ENCODE measurements at regions not wholly inside any gene's neighbourhood (a gene's known extent, or its start where the extent isn't known, plus 50 kb on each side); places are given as distances from the start of the nearest gene placed in this dataset.

DNA sequence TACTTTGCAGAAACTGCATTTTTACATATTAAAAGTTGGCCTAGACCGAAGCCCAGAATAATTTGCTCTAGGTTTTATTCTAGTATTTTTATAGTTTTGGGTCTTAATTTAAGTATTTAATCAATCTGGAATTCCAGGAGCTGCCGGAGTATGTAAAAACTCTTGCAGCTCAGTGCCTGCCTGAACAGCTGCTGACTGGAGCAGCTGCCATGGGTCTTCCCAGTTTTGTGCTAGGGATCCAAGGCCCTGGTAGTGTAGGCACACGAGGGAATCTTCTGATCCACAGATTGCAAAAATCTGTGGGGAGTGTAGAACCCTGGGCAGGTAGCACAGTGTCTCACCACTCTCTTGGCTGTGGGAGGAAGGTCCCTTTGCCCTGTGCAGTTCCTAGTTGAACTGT lies 87.0 kb upstream of the HS3ST3A1 start:
- intact Hi-C loops (cut with DNase I; ENCODE audit: low total_unique reads): no loop called here
- no peak for DNase-seq
- TF ChIP-seq, protein P1, sequence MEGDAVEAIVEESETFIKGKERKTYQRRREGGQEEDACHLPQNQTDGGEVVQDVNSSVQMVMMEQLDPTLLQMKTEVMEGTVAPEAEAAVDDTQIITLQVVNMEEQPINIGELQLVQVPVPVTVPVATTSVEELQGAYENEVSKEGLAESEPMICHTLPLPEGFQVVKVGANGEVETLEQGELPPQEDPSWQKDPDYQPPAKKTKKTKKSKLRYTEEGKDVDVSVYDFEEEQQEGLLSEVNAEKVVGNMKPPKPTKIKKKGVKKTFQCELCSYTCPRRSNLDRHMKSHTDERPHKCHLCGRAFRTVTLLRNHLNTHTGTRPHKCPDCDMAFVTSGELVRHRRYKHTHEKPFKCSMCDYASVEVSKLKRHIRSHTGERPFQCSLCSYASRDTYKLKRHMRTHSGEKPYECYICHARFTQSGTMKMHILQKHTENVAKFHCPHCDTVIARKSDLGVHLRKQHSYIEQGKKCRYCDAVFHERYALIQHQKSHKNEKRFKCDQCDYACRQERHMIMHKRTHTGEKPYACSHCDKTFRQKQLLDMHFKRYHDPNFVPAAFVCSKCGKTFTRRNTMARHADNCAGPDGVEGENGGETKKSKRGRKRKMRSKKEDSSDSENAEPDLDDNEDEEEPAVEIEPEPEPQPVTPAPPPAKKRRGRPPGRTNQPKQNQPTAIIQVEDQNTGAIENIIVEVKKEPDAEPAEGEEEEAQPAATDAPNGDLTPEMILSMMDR (IDR thresholded peaks at IDR 0.05): no peak
- Histone ChIP-seq H3K4me1 (no peaks in the 10 kb centered on the region), H3K36me3 (no peaks in the 10 kb centered on the region), H3K9me3 (no peaks in the 10 kb centered on the region), H3K27ac (no peak overlapping the region), H3K4me3 (no peak overlapping the region), H3K27me3 (no peaks in the 10 kb centered on the region)

DNA sequence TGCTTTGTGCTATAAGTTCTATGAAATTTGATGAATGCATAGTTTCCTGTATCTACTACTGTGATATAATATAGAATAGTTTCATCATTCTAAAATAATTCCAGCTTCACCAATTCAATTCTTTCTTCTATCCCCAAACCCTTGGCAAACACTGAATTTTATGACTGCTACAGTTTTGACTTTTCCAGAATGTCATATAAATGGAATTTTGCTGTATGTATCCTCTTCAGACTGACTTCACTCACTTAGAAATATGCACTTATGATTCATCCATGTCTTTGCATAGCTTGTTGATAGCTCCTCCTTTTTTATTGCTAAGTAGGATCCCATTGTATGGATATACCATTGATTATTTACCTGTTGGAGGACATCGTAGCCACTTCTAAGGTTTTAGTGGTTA lies 89.1 kb upstream of the HS3ST3A1 start:
- Histone ChIP-seq H3K4me1 (no peaks in the 10 kb centered on the region), H3K27me3 (no peaks in the 10 kb centered on the region), H3K27ac (no peak overlapping the region), H3K4me3 (no peak overlapping the region), H3K9me3 (no peaks in the 10 kb centered on the region), H3K36me3 (no peaks in the 10 kb centered on the region)
- intact Hi-C loops (cut with DNase I; ENCODE audit: low total_unique reads): no loop called here
- no peak for DNase-seq
- TF ChIP-seq, protein P1 (IDR thresholded peaks at IDR 0.05): no peak

DNA sequence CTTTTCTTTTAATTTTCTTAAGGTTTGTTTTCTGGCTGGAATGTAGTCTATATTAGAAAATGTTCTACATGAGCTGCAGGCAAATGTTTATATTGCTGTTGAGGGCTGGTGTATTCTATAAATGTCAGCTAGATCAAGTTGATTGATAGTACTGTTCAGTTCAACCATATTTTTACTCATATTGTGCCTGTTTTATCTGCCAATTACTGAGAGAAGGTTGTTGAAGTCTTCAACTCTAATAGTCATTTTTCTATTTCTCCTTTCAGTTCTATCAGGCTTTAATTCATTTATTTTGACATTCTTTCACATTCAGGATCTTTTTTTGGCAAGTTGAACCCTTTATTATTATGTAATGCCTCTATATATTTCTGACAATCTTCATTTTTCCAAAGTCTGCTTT lies 93.2 kb upstream of the HS3ST3A1 start:
- no peak for DNase-seq
- Histone ChIP-seq H3K4me1 (no peaks in the 10 kb centered on the region), H3K27ac (no peak overlapping the region), H3K36me3 (no peaks in the 10 kb centered on the region), H3K27me3 (no peaks in the 10 kb centered on the region), H3K4me3 (no peak overlapping the region), H3K9me3 (no peaks in the 10 kb centered on the region)
- TF ChIP-seq, protein P1 (IDR thresholded peaks at IDR 0.05): no peak
- intact Hi-C loops (cut with DNase I; ENCODE audit: low total_unique reads): no loop called here

DNA sequence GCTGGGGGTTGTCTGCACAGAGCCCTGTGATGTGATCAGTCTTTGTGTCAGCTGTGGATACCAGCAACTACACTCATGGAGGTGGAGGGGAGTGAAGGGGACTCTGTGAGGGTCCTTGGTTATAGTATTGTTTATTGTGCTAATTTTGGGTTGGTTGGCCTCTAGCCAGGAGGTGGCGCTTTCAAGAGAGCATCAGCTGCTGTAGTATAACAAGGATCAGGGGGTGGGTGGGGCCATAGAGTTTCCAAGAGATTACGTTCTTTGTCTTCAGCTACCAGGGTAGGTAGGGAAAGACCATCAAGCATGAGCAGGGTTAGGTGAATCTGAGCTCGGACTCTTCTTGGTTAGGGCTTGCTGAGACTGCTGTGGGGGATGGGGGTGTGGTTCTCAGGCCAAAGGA lies 97.1 kb upstream of the HS3ST3A1 start:
- TF ChIP-seq, protein P1 (IDR thresholded peaks at IDR 0.05): no peak
- Histone ChIP-seq H3K4me3 (no peak overlapping the region), H3K27ac (no peak overlapping the region), H3K36me3 (no peaks in the 10 kb centered on the region), H3K4me1 (no peaks in the 10 kb centered on the region), H3K27me3 (no peaks in the 10 kb centered on the region), H3K9me3 (no peaks in the 10 kb centered on the region)
- no peak for DNase-seq
- intact Hi-C loops (cut with DNase I; ENCODE audit: low total_unique reads): no loop called here

DNA sequence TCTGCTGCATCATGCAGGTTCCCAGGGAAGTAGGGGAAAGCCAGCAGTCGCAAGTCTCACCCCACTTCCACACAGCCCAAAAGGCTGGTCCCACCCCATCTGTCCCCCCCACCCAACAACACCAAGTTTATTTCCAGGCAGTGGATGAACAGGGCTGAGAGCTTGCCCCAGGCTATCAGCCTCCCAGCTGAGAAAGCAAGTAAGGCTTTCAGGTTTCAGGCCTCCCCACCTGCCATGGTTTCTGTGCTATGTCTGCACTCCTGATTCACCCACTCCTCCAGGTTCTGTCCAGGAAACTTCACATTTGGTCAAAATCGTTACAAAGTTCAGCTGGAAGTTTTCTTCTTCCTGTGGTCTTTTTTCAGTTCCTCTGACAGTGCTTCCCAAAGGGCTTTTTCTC lies 97.5 kb upstream of the HS3ST3A1 start:
- no peak for DNase-seq

DNA sequence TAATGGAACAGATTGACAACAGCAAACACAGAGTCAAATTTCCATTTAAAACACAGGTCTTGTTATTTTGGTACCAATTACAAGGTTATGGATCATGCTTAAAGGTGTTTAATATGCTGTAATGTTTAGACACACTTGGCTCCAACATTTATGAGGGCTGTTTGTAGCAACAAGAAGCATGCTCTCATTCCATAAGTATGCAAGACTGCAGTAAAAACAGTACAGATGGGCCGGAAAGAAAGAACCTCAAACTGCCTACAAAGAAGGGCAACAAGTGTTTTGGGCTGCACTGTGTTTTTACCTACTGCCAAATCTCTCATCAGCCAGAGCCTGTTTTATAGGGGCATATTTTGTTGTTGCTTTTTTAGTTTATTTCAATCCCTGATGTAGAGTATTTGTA lies 100.5 kb upstream of the HS3ST3A1 start:
- H3K27me3 ChIP-seq: no peaks in the 10 kb centered on the region
- DNase-seq: no peak
- TF ChIP-seq, protein P1 (IDR thresholded peaks at IDR 0.05): no peak
- H3K27ac ChIP-seq: no peak overlapping the region
- no peaks in the 10 kb centered on the region for H3K4me1 ChIP-seq
- H3K4me3 ChIP-seq: no peak overlapping the region
- no peaks in the 10 kb centered on the region for H3K36me3 ChIP-seq
- H3K9me3 ChIP-seq: no peaks in the 10 kb centered on the region
- intact Hi-C loops (cut with DNase I; ENCODE audit: low total_unique reads): no loop called here

More for the DNA sequence above, 97.5 kb upstream of the HS3ST3A1 start:
- Histone ChIP-seq H3K4me3 (no peak overlapping the region), H3K4me1 (no peaks in the 10 kb centered on the region), H3K36me3 (no peaks in the 10 kb centered on the region), H3K9me3 (no peaks in the 10 kb centered on the region), H3K27ac (no peak overlapping the region), H3K27me3 (no peaks in the 10 kb centered on the region)
- TF ChIP-seq, protein P1 (IDR thresholded peaks at IDR 0.05): no peak
- intact Hi-C loops (cut with DNase I; ENCODE audit: low total_unique reads): no loop called here
